ENCODE measurements at regions not wholly inside any gene's neighbourhood (a gene's known extent, or its start where the extent isn't known, plus 50 kb on each side); places are given as distances from the start of the nearest gene placed in this dataset.

GRCh38 chr5:60521376-60522291, 178.3 kb downstream of the DEPDC1B start:
- Histone ChIP-seq H3K4me1 (ENCODE audit: control insufficient read depth, insufficient read depth, low read length) (no peaks in the 10 kb centered on the region), H3K27ac (ENCODE audit: extremely low read depth, low read depth, low read length) (no peak overlapping the region), H3K4me3 (ENCODE audit: low read depth, low read length) (no peak overlapping the region), H3K36me3 (ENCODE audit: control insufficient read depth in 2 of 2, insufficient read depth in 1 of 2, low read length in 2 of 2) (no peaks in the 10 kb centered on the region), H3K9me3 (ENCODE audit: control insufficient read depth, insufficient read depth, low read depth, low read length) (no peaks in the 10 kb centered on the region)
- POLR2A ChIA-PET, result no interaction called here
- no peak for TF ChIP-seq ZNF416 (tag by site-specific recombination; IDR thresholded peaks at IDR 0.05)
- TF ChIP-seq, protein P1, sequence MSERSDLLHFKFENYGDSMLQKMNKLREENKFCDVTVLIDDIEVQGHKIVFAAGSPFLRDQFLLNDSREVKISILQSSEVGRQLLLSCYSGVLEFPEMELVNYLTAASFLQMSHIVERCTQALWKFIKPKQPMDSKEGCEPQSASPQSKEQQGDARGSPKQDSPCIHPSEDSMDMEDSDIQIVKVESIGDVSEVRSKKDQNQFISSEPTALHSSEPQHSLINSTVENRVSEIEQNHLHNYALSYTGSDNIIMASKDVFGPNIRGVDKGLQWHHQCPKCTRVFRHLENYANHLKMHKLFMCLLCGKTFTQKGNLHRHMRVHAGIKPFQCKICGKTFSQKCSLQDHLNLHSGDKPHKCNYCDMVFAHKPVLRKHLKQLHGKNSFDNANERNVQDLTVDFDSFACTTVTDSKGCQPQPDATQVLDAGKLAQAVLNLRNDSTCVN (tag by site-specific recombination; optimal IDR thresholded peaks at IDR 0.05), result no peak
- TF ChIP-seq KLF7 (tag by site-specific recombination; IDR thresholded peaks at IDR 0.05; ENCODE audit: borderline replicate concordance), result no peak
- no peak for TF ChIP-seq ZNF23 (tag by site-specific recombination; IDR thresholded peaks at IDR 0.05; ENCODE audit: borderline replicate concordance)
- TF ChIP-seq, protein P2, sequence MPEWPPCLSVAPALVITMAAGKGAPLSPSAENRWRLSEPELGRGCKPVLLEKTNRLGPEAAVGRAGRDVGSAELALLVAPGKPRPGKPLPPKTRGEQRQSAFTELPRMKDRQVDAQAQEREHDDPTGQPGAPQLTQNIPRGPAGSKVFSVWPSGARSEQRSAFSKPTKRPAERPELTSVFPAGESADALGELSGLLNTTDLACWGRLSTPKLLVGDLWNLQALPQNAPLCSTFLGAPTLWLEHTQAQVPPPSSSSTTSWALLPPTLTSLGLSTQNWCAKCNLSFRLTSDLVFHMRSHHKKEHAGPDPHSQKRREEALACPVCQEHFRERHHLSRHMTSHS (tag by site-specific recombination; IDR thresholded peaks at IDR 0.05), result no peak
- no peak for TF ChIP-seq ZBTB49 (tag by site-specific recombination; IDR thresholded peaks at IDR 0.05; ENCODE audit: low read depth)
- CTCF ChIA-PET, result interaction anchor here (0.6 to 0.7 kb wide), 2 partner anchors 155 to 227 kb away, joined by 5 read pairs; no protein-coding TSS in a partner anchor

GRCh38 chr5:60520451-60521227, 179.3 kb downstream of the DEPDC1B start:
- Histone ChIP-seq H3K4me3 (ENCODE audit: low read depth, low read length) (no peak overlapping the region), H3K4me1 (ENCODE audit: control insufficient read depth, insufficient read depth, low read length) (no peaks in the 10 kb centered on the region), H3K36me3 (ENCODE audit: control insufficient read depth in 2 of 2, insufficient read depth in 1 of 2, low read length in 2 of 2) (no peaks in the 10 kb centered on the region), H3K27ac (ENCODE audit: extremely low read depth, low read depth, low read length) (no peak overlapping the region), H3K9me3 (ENCODE audit: control insufficient read depth, insufficient read depth, low read depth, low read length) (no peaks in the 10 kb centered on the region)
- ChIA-PET CTCF (no interaction called here), POLR2A (no interaction called here)
- TF ChIP-seq ZNF223 (tag by site-specific recombination; IDR thresholded peaks at IDR 0.05), result no peak
- TF ChIP-seq YY1 (tag by site-specific recombination; IDR thresholded peaks at IDR 0.05), result no peak
- TF ChIP-seq ZNF366 (tag by site-specific recombination; conservative IDR thresholded peaks at IDR 0.05), result no peak
- no peak for TF ChIP-seq ZNF621 (tag by site-specific recombination; IDR thresholded peaks at IDR 0.05)
- no peak for TF ChIP-seq ZNF670 (tag by site-specific recombination; IDR thresholded peaks at IDR 0.05; ENCODE audit: low read depth)
- no peak for TF ChIP-seq ZNF19 (tag by site-specific recombination; IDR thresholded peaks at IDR 0.05; ENCODE audit: low read depth)
- TF ChIP-seq GLIS1 (tag by site-specific recombination; IDR thresholded peaks at IDR 0.05), result no peak
- TF ChIP-seq ZNF629 (tag by site-specific recombination; IDR thresholded peaks at IDR 0.05), result no peak

GRCh38 chr5:60519372-60519771, 180.6 kb downstream of the DEPDC1B start:
- Histone ChIP-seq H3K36me3 (ENCODE audit: control insufficient read depth in 2 of 2, insufficient read depth in 1 of 2, low read length in 2 of 2) (no peaks in the 10 kb centered on the region), H3K9me3 (ENCODE audit: control insufficient read depth, insufficient read depth, low read depth, low read length) (no peaks in the 10 kb centered on the region), H3K4me3 (ENCODE audit: low read depth, low read length) (no peak overlapping the region), H3K4me1 (ENCODE audit: control insufficient read depth, insufficient read depth, low read length) (no peaks in the 10 kb centered on the region), H3K27ac (ENCODE audit: extremely low read depth, low read depth, low read length) (no peak overlapping the region)
- ChIA-PET POLR2A (no interaction called here), CTCF (no interaction called here)
- TF ChIP-seq ZNF311 (tag by site-specific recombination; IDR thresholded peaks at IDR 0.05; ENCODE audit: borderline replicate concordance) (no peak), ZNF169 (tag by site-specific recombination; IDR thresholded peaks at IDR 0.05) (no peak), ZNF335 (tag by site-specific recombination; conservative IDR thresholded peaks at IDR 0.05) (no peak), ZIC2 (tag by site-specific recombination; IDR thresholded peaks at IDR 0.05) (no peak)
- TF ChIP-seq, protein P3, sequence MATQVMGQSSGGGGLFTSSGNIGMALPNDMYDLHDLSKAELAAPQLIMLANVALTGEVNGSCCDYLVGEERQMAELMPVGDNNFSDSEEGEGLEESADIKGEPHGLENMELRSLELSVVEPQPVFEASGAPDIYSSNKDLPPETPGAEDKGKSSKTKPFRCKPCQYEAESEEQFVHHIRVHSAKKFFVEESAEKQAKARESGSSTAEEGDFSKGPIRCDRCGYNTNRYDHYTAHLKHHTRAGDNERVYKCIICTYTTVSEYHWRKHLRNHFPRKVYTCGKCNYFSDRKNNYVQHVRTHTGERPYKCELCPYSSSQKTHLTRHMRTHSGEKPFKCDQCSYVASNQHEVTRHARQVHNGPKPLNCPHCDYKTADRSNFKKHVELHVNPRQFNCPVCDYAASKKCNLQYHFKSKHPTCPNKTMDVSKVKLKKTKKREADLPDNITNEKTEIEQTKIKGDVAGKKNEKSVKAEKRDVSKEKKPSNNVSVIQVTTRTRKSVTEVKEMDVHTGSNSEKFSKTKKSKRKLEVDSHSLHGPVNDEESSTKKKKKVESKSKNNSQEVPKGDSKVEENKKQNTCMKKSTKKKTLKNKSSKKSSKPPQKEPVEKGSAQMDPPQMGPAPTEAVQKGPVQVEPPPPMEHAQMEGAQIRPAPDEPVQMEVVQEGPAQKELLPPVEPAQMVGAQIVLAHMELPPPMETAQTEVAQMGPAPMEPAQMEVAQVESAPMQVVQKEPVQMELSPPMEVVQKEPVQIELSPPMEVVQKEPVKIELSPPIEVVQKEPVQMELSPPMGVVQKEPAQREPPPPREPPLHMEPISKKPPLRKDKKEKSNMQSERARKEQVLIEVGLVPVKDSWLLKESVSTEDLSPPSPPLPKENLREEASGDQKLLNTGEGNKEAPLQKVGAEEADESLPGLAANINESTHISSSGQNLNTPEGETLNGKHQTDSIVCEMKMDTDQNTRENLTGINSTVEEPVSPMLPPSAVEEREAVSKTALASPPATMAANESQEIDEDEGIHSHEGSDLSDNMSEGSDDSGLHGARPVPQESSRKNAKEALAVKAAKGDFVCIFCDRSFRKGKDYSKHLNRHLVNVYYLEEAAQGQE (tag by site-specific recombination; IDR thresholded peaks at IDR 0.05), result no peak
